ENCODE measurements at regions not wholly inside any gene's neighbourhood (a gene's known extent, or its start where the extent isn't known, plus 50 kb on each side); places are given as distances from the start of the nearest gene placed in this dataset.
"Not testable (repeated sequence)": the region's sequence is repeated elsewhere in the genome, so short reads cannot be mapped to it uniquely, and the experiment has no call there.

DNA sequence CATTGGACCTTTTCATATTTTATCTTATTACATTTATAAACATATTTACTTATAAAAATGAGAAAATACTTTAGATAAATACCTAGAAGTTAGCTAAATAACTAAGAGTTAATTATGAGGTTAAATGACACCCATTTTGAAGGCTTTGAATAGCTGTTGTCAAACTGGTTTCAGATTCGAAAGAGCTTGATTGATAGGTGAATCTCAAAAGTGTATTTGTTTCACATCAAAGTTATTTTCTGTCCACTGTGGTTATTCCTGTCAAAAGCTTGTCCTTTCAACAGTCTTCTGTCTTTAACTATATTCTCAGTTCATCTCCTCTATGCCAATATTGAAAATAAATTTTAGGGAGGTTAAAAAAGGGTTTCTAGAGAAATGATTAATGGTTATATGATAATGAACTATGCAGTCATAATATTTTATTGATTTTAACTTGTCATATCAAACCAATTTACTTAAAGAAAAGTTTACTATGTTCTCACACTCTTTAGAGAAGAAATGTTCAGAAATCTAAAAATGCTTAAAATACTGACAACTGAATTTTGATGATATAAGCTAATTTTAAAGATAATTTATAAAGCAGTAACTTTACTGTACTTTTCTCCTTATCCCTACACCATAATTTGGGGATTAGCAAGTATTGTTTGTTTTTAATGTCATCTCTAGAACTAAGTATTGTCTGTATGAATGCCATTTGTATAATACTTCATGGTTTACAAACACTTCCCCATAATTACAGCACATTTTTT lies 72.0 kb upstream of the FOXP2 start:
- DNase-seq (ENCODE audit: low spot score): no peak
- no peak overlapping the region for H3K4me3 ChIP-seq
- TF ChIP-seq, protein P1, sequence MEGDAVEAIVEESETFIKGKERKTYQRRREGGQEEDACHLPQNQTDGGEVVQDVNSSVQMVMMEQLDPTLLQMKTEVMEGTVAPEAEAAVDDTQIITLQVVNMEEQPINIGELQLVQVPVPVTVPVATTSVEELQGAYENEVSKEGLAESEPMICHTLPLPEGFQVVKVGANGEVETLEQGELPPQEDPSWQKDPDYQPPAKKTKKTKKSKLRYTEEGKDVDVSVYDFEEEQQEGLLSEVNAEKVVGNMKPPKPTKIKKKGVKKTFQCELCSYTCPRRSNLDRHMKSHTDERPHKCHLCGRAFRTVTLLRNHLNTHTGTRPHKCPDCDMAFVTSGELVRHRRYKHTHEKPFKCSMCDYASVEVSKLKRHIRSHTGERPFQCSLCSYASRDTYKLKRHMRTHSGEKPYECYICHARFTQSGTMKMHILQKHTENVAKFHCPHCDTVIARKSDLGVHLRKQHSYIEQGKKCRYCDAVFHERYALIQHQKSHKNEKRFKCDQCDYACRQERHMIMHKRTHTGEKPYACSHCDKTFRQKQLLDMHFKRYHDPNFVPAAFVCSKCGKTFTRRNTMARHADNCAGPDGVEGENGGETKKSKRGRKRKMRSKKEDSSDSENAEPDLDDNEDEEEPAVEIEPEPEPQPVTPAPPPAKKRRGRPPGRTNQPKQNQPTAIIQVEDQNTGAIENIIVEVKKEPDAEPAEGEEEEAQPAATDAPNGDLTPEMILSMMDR (IDR thresholded peaks at IDR 0.05): no peak

DNA sequence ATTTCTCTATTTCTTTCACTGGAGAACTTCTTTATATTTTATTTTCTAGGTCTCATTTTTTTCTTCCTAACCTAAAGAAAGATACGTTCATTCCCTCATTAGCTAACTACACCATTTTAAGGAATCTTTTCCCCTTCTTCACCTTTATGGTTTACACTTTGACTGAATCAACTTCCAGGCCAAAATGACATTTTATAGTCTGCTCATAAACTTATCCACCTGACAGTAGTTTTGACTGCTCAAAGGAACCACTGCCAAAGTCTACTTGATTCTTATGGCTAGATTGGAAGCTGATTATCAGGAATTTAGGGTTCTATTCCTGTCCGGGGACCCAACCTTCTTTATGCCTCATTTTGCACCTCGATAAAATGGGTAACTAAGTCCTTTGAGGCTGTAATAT lies 73.0 kb upstream of the FOXP2 start:
- TF ChIP-seq, protein P1 (IDR thresholded peaks at IDR 0.05): no peak
- H3K27ac ChIP-seq: no peak overlapping the region
- no peak overlapping the region for H3K4me3 ChIP-seq
- DNase-seq (ENCODE audit: low spot score): no peak

More for the DNA sequence above, 72.0 kb upstream of the FOXP2 start:
- no peak overlapping the region for H3K27ac ChIP-seq

DNA sequence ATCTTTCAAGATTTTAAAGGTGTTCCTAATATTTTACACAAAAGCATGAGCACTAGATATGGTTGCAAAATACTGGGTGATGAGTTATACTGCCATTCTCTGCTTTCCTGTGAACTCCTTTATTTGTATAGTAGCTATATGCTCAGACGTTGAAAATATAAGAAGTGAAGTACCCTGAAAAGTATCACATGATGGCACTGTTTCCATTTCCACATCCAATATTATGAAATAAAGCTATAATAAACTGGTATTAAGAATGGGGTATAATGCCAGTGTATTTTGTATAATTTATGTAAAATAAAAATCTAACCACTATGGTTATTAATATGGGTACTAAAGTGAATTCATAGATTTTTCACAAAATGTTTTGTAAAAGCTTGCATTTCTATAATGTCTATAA lies 79.6 kb upstream of the FOXP2 start:
- H3K4me3 ChIP-seq: no peak overlapping the region
- TF ChIP-seq, protein P1 (IDR thresholded peaks at IDR 0.05): no peak
- no peak overlapping the region for H3K27ac ChIP-seq
- DNase-seq (ENCODE audit: low spot score): no peak

DNA sequence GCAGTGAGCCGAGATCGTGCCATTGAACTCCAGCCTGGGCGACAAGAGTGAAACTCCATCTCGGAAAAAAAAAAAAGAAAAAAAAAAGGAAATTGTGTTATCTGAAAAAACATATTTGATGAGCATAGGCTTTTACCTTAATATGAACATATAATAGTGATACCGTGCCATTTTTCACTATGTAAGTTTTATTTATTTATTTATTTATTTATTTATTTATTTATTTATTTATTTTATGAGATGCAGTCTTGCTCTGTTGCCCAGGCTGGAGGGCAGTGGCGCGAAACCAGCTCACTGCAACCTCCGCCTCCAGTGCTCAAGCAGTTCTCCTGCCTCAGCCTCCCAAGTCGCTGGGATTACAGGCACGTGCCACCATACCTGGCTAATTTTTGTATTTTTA lies 85.2 kb upstream of the FOXP2 start:
- not testable (repeated sequence) for H3K27ac ChIP-seq; H3K4me3 ChIP-seq; DNase-seq (ENCODE audit: low spot score)

DNA sequence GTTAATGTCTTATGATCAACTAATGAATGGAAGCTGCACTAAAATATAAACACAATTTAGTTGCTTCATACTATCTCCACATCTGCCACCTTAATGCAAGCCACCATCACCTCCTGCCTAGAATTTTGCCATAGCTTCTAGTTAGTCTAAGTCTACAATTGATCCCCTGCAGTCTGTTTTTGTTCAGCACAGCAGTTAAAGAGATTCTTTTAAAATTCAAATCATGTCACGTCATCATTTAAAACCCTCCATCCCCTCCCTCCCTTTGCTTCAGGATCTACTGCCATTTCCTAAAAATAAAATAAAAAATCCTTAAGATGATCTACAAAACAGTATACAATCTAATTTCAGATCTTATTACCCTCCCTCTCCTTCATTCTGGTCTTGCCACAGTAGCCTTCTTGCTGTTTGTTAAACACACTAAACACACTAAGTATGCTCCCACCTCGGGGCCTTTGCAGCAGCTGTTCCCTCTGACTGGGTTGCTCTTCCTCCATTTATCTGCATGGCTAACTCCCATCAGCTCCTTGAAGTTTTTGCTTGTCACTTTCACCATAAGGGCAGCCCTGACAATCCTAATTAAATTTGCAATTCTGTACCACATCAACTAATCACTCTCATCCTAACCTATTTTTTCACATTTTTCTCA lies 97.0 kb upstream of the FOXP2 start:
- TF ChIP-seq, protein P1 (IDR thresholded peaks at IDR 0.05): no peak
- Histone ChIP-seq H3K4me3 (no peak overlapping the region), H3K27ac (no peak overlapping the region)
- no peak for DNase-seq (ENCODE audit: low spot score)

DNA sequence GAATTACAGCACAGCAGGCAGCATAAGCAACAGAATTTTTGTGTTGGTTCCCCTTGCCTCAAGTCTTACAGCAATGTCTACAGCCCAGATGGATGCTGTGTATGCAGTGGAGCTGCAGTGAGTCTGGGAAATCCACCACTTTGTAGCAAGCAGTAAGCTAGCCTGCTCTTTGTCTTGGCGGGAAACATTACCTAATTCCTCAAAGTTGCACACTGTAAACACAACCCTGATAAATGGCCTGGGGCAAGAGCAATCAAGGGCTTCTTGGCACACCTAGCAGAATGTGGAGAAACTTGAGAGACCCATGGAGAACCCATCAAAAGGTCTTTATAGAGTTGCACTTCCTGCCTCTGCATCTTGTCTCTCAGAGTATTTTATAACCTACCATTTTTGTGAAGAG lies 102.0 kb upstream of the FOXP2 start:
- no peak for DNase-seq (ENCODE audit: low spot score)
- TF ChIP-seq, protein P1 (IDR thresholded peaks at IDR 0.05): no peak
- no peak overlapping the region for H3K4me3 ChIP-seq
- no peak overlapping the region for H3K27ac ChIP-seq

DNA sequence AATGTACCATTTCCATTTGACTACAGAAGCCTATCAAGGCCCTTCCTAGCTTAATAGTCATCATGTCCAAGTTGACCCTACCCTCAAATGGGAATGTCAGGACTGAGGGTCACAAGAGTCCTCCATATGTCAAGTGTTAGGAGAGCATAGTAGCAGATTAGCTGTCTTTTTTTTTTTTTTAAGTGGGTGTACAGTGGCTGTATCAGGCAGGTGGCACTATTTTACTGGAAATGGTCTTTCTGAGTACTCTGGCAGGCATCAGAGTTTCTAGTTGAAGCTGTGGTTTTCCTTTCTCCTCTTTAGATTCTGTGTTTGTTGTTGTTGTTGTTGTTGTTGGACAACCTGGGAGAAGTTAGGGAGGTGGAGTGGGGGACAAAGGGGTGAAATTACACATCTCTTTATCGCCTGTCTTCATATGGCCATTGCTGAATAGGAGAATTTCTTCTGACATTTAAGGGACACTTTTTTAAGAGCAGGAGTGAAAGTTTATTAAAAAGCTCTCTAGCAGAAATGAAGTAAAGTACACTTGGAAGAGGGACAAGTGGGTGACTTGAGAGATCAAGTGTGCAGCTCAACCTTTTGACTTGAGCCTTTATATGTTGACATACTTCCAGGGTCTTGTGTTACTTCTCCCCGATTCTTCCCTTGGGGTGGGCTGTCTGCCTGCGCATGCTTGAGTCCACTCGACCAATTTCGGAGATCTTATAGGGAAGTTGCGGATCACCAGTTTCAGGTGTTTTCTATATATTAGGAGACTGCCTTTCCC lies 104.1 kb upstream of the FOXP2 start:
- H3K27ac ChIP-seq: no peak overlapping the region
- no peak overlapping the region for H3K4me3 ChIP-seq
- DNase-seq (ENCODE audit: low spot score): no peak
- TF ChIP-seq, protein P1 (IDR thresholded peaks at IDR 0.05): no peak
